Gastroesophageal sphincter (tissue), 3 donors: ENCODE measurements at regions not wholly inside any gene's neighbourhood (a gene's known extent, or its start where the extent isn't known, plus 50 kb on each side); places are given as distances from the start of the nearest gene placed in this dataset.

Experiments
- EP300 ChIP-seq: sonication (generic); formaldehyde crosslinking; IDR thresholded peaks from one replicate; pipeline ENCODE4 v1.6.1; 2017; ENCODE audit warnings: antibody characterized with exemption, mild to moderate bottlenecking
- TF ChIP-seq, protein P1 (sequence below), 4 experiments: fragments of 200-600 bp in 2 of 4; fragments of 450-650 bp in 2 of 4; sonication (generic) in 1 of 4; IDR thresholded peaks; one replicate each; pipeline ENCODE4 v1.5.1; 2017 to 2019; ENCODE audit warnings: antibody characterized with exemption in 4 of 4, mild to moderate bottlenecking in 2 of 4, moderate library complexity in 2 of 4

DNA sequence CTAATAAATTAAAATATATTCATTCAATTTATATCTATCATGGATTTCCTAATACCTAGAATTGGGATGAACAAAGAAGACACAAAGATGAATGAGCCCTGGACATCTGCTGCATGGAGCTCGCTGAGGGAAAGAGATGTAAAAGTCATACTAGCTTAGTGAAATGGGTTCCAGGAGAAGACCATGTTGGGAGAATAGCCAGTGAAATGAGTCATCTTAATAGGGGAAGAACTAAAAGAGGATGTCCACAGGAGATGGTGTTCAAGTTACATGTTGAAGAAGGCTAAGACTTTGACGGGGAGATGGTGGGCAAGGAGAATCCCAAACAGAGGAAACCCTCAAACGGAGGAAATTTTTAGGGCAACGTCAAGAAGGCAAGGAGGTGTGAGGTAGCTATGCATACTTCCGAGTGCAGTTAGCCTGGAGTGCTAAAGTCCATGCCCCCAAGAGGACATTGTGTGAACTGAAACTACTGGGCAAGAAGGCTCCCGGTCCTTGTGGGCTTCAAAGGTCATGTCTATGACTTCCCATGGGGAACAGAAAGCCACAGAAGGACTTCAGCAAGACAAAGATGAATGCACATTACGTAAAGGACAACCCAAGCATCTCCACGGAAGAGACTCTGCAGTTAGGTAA is 220.5 kb upstream of the CDH11 start:
- TF ChIP-seq EP300 = no peak
- TF ChIP-seq, protein P1, sequence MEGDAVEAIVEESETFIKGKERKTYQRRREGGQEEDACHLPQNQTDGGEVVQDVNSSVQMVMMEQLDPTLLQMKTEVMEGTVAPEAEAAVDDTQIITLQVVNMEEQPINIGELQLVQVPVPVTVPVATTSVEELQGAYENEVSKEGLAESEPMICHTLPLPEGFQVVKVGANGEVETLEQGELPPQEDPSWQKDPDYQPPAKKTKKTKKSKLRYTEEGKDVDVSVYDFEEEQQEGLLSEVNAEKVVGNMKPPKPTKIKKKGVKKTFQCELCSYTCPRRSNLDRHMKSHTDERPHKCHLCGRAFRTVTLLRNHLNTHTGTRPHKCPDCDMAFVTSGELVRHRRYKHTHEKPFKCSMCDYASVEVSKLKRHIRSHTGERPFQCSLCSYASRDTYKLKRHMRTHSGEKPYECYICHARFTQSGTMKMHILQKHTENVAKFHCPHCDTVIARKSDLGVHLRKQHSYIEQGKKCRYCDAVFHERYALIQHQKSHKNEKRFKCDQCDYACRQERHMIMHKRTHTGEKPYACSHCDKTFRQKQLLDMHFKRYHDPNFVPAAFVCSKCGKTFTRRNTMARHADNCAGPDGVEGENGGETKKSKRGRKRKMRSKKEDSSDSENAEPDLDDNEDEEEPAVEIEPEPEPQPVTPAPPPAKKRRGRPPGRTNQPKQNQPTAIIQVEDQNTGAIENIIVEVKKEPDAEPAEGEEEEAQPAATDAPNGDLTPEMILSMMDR (IDR thresholded peaks at IDR 0.05) = no peak
